NCI-H2227 treated with DMSO at 0.1 percent for 48 hours (cell line): ENCODE measurements at regions not wholly inside any gene's neighbourhood (a gene's known extent, or its start where the extent isn't known, plus 50 kb on each side); places are given as distances from the start of the nearest gene placed in this dataset.
"Not testable (repeated sequence)": the region's sequence is repeated elsewhere in the genome, so short reads cannot be mapped to it uniquely, and the experiment has no call there.

ENCODE experiments used
- DNase-seq: peaks from one replicate; lab custom pipeline; 2025; lab: John Stamatoyannopoulos, UW

DNA sequence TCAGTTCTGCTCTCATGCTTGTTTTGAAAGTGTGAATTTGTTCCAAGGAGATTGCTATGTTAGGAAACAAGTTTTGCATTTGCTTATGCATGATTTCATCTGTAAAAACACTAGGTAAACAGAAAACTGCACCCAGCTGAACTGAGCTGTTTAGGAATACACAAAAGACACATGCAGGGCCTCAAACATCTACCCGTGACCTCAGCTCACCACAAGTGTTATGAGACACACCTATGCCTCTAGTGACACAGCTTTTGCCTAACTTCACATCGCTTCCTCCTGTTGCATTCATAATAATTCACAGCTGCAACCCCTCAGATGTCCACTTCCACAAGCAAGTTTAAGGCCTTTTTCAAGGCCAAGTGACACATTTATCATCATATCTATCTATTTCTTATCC lies 98.0 kb upstream of the SLC24A3 start:
- DNase-seq, result no peak

DNA sequence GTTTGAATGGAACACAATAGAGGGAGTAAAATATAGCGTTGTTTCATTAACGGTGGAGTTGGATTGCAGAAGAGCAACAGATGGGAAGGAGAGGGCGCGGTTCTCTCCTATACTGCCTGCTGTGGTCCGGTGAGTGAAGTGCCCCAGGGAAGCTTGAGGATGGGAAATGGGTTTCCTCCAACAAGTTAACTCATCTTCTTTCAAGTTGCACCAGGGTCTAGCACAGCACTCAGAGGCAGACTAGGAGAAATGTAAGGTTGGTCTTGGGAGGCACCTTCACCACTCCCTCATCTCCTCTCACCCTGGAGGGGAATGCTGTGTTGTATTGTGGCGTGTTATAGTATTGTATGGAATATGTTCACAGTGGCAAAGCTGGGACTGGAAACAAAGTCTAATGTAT lies 96.9 kb upstream of the SLC24A3 start:
- no peak for DNase-seq

DNA sequence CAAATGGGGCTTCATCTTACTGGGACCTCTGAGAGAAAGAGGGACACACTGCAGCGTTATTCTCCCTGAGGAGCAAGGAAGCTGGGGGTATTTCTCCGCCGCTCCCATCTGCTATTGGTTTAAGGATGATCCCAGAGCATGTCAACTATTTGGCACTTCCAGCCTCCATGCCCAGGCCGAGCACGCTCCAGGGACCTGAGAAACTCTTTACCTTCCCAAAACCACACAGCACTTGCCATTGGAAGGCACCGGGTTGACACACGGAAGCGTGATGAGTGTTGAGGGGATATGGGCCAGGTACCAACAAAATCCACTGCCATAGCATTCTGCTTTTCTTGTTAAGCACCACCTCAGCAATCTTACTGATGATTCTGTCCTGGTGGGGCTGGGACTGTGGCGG lies 92.4 kb upstream of the SLC24A3 start:
- DNase-seq, result no peak

DNA sequence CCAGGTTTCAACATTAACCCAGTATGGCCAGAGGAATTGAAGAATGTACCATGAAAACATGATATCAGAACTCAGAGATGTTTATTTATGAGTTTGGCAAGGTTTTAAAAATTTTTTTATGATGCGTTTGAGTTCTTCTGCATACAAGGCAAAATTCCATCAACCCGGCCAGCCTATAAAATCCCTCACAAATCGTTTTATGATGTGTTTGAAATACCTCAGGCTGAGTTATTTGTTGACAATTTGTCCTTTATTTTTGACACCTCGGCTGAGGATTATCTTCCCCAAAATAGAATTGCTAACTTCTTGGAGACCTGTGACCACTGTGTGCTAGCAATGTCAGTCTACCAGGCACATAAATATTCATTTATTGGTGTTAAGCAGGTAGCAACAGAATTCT lies 91.9 kb upstream of the SLC24A3 start:
- DNase-seq, result no peak

DNA sequence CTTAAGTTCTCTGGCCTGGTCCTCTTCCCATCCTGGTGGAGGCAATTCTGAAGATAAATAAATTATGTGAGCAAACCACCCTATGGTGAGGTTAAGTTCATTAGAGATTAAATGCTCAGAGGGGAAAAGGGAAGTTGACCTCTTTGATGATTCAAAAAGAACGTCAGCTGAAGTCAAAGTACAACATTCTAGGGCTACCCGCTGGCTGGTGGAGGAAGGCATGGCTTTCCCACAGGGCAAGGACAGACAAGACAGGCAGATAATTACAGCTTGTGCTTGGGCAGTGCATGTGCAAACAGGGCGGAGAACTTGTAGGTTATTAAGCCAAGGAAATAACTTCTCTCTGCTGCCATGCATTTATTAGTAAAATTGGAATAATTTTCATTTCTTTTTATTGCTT lies 91.0 kb upstream of the SLC24A3 start:
- peak; percentile 2 for DNase-seq

DNA sequence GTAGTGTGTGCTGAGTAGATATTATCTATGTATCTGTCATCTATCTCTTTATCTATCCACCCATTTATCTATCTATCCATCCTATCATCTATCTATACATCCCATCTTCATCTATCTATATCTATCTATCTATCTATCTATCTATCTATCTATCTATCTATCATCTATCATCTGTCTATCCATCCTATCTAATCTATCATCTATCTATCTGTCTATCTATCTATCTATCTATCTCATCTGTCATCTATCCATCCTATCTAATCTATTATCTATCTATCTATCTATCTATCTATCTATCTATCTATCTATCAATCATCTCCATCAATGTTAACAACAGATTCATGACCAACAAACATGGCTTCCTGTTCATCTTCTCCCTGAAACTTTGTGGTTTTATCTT lies 90.5 kb upstream of the SLC24A3 start:
- no peak for DNase-seq

DNA sequence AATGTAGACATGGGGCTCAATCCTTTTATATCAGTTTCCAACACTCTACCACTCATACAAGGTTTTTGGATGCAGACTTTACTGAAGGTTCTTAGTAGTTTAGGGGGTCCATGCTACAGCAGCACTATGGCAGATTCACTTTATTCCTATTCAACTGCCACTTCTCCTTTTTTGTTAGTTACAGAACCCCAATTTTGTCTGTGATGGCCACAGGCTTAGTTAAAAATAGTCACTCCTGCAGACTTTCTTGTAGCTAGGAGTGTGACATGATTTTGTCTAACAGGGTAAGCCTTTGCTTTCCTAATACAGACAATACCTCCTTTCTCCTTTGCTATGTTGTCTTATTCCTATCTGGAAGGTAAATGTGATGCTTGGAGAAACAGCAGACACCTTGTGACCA lies 90.0 kb upstream of the SLC24A3 start:
- no peak for DNase-seq

DNA sequence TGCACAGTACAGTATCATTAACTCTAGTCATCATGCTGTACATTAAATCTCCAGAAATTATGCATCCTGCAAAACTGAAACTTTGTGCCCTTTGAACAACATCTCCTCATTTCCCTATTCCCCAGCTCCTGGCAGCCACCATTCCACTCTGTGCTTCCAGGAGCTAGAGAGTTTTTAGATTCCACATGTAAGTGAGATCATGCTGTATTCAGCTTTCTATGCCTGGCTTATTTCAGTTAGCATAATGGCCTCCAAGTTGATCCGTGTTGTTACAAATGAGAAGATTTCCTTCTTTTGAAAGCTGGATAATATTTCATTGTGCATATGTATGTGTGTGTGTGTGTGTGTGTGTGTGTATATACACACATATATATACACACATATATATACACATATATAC lies 86.9 kb upstream of the SLC24A3 start:
- DNase-seq, result no peak

DNA sequence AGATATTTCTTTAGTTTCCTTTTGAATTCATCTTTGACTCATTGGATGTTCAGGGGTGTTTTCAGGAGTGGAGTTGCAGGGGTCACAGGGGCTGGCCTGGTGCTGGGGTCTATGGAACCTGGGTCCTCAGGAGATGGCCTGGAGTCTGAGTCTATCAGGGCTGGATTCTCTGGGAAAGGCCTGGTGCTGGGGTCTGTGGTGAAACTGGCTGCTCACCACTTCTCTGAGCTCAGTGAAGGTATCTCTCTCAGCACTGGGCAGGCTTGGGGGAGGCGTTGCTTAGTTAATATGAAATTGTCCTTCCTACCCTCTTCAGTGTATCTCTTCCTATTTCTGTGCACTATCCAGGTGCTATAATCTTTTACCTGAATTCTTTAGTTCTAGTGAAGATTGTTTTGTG lies 83.1 kb upstream of the SLC24A3 start:
- DNase-seq, result no peak

DNA sequence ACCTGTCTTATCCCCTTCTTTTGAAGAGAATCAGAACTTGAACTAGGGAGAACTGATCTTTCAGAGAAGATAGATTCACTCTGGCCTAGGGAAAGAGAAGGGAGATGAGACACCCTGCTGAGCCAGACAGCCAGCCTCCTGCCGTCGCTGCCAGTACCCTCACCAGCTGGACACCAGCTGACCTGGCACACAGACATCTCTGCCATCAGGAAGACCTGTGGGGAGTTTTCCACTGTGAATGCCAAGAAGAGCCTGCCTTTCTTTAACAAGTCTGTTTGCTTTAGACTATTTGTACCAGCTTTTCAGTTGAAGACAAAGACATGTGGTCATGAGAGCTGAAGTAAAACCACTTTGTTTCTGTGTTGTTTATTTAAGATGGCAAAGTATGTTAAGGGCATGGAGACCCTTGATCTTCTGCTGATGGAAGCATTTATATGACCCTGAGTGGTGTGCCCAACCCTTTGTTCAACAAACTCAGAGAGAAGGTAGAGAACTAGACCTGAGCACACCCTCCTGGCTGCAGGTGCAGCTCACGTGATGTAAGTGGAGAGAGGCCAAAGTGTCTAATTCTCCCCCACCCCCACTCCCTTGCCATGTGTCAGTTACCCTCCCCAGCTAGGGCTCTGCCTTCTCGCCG lies 82.3 kb upstream of the SLC24A3 start:
- no peak for DNase-seq

DNA sequence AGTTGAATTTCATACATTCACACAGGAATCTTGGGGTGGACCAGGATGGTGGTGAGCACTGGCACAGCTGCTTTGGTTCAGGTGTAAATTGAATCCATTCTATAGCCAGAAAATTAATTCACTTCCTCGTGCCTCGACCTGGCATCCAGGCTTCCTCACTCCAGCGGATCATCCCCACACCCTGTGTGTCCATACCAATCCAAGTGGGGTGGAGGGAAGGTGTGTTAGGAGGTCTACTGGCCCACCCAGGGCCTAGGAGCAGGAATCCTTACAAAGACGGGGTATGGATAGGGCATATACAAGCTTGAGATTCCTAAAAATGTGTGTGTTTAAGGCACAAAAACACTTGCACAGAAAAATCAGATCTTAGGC lies 81.8 kb upstream of the SLC24A3 start:
- no peak for DNase-seq

DNA sequence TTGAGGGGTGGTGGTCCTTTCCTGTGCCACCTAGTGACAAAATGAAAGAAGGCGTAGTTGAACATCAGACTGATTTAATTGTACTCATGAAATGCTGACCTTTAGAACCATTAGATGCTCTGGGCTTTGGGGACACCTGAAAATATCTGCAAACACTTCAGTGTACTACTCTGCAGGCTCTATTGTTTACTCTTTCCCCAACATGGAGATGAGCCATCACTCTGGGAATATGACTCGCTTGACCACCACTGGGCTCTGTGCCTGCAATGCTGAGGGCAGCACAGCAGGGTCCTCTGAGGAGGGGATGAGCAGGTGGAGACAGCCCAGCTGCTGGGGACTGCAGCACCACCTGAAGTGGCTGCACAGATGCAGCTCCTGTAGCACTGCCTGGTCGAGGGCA lies 74.8 kb upstream of the SLC24A3 start:
- DNase-seq, result no peak

DNA sequence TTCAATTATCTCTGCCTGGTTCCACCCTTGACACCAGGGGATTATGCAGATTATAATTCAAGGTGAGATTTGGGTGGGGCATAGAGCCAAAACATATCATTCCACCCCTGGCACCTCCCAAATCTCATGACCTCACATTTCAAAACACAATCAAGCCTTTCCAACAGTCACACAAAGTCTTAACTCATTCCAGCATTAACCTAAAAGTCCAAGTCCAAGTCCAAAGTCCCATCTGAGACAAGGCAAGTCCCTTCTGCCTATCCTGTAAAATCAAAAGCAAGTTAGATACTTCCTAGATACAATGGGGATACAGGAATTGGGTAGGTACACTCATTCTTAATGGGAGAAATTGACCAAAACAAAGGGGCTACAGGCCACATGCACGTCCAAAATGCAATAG lies 73.7 kb upstream of the SLC24A3 start:
- DNase-seq, result no peak

DNA sequence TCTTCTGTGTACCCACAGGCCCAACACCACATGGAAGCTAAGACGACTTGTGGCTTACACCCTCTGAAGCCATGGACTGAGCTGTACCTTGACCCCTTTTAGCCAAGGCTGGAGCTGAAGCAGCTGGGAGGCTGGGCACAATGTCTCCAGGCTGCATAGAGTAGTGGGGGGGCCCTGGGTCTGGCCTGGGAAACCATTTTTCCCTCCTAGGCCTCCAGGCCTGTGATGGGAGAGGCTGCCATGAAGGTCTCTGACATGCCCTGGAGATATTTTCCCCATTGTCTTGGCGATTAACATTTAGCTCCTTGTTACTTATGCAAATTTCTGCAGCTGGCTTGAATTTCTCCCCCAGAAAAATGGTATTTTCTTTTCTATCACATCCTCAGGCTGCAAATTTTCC lies 72.9 kb upstream of the SLC24A3 start:
- DNase-seq, result not testable (repeated sequence)

DNA sequence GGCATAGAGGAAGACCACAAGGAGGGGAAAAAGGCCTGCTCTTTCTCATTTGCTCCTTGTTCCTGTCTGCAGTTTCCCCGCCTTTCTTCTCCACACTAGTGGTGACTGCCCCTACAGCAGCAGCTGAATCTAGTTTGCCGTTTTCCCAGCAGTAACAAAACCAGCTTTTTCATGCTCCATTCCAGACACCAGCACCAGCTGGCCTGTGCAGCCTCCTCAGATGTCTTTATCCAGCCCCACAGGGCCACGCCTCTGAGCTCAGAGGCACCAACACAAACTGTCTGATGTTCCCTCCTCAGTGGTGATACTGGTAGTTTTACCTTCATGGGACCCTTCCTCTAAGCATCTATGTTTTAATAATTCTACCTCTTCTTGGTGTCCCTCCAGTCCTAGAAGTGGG lies 70.4 kb upstream of the SLC24A3 start:
- no peak for DNase-seq

DNA sequence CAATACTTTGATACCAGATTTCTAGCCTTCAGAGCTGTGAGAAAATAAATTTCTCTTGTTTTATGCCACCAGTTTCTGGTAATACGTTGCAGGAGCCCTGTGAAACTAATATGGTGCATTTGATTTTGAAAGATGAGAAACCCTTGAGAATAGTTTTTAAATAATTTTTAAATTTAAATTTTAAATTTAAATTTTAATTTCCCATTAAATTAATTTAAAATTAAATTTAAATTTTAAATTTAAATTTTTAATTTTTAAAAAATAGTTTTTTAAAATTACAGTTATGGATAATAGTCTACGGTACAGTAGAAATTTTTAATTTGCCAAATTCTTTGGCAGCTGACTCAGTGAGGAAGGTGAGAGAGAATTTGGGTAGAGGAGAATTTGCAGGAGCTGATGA lies 68.6 kb upstream of the SLC24A3 start:
- DNase-seq, result no peak

DNA sequence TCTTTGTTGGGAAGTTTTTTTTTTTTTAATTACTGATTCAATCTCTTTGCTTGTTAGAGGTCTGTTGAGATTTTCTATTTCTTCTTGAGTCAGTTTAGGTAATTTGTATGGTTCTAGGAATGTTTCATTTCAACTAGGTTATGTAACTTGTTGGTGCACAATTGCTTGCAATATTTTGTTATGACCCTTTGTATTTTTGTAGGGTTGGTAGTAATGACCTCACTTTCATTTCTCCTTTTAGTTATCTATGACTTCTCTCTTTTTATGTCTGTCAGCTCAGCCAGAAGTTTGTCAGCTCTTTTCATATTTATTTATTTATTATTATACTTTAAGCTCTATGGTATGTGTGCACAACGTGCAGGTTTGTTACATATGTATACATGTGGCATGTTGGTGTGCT lies 51.1 kb upstream of the SLC24A3 start:
- DNase-seq, result no peak
